ENCODE measurements at regions not wholly inside any gene's neighbourhood (a gene's known extent, or its start where the extent isn't known, plus 50 kb on each side); places are given as distances from the start of the nearest gene placed in this dataset.

- H3K4me1 ChIP-seq: no peaks in the 10 kb centered on the region
- no peaks in the 10 kb centered on the region for H3K9me3 ChIP-seq
- intact Hi-C loops (cut with micrococcal nuclease; ENCODE audit: unreplicated experiment): no loop called here
- no peak for TF ChIP-seq CTCF (IDR thresholded peaks at IDR 0.05; ENCODE audit: insufficient read depth in 1 of 2, low read depth in 1 of 2, low read length in 1 of 2, severe bottlenecking in 1 of 2, unreplicated experiment in 1 of 2)
- ChIA-PET CTCF (no interaction called here), POLR2A (no interaction called here)
- Mint-ChIP-seq H3K9me3 (ENCODE audit: unreplicated experiment) (no peaks in the 10 kb centered on the region), H3K27me3 (ENCODE audit: insufficient read depth, unreplicated experiment) (no peaks in the 10 kb centered on the region), H3K4me3 (ENCODE audit: unreplicated experiment) (no peak overlapping the region), H3K27ac (ENCODE audit: unreplicated experiment) (no peak overlapping the region), H3K4me1 (ENCODE audit: low read depth, unreplicated experiment) (no peaks in the 10 kb centered on the region), H3K36me3 (ENCODE audit: insufficient read depth, unreplicated experiment) (no peaks in the 10 kb centered on the region)
- DNase-seq: no peak
- no TSS peak for BruUV-seq (replicated peaks)
- no peaks in the 10 kb centered on the region for H3K27me3 ChIP-seq (replicated peaks; ENCODE audit: control insufficient read depth, insufficient read depth, low read length)
- H3K36me3 ChIP-seq (ENCODE audit: control insufficient read depth, insufficient read depth, low read length): no peaks in the 10 kb centered on the region
- no peak overlapping the region for H3K4me3 ChIP-seq (ENCODE audit: low read depth, low read length)
Observed at GRCh38 chr13:106810069-106810468, 242.1 kb upstream of the ARGLU1 start.

- no peaks in the 10 kb centered on the region for H3K4me1 ChIP-seq
- Mint-ChIP-seq H3K27ac (ENCODE audit: unreplicated experiment) (no peak overlapping the region), H3K4me3 (ENCODE audit: unreplicated experiment) (no peak overlapping the region), H3K4me1 (ENCODE audit: low read depth, unreplicated experiment) (no peaks in the 10 kb centered on the region), H3K36me3 (ENCODE audit: insufficient read depth, unreplicated experiment) (no peaks in the 10 kb centered on the region), H3K27me3 (ENCODE audit: insufficient read depth, unreplicated experiment) (no peaks in the 10 kb centered on the region), H3K9me3 (ENCODE audit: unreplicated experiment) (no peaks in the 10 kb centered on the region)
- H3K36me3 ChIP-seq (ENCODE audit: control insufficient read depth, insufficient read depth, low read length): no peaks in the 10 kb centered on the region
- no TSS peak for BruUV-seq (replicated peaks)
- H3K4me3 ChIP-seq (ENCODE audit: low read depth, low read length): no peak overlapping the region
- no peaks in the 10 kb centered on the region for H3K9me3 ChIP-seq
- CTCF ChIA-PET: no interaction called here
- TF ChIP-seq CTCF (IDR thresholded peaks at IDR 0.05; ENCODE audit: insufficient read depth in 1 of 2, low read depth in 1 of 2, low read length in 1 of 2, severe bottlenecking in 1 of 2, unreplicated experiment in 1 of 2): no peak
- intact Hi-C loops (cut with micrococcal nuclease; ENCODE audit: unreplicated experiment): no loop called here
- POLR2A ChIA-PET: no interaction called here
- no peaks in the 10 kb centered on the region for H3K27me3 ChIP-seq (replicated peaks; ENCODE audit: control insufficient read depth, insufficient read depth, low read length)
- no peak for DNase-seq
Observed at GRCh38 chr13:106804991-106805390, 237.1 kb upstream of the ARGLU1 start.

- Mint-ChIP-seq H3K27ac (ENCODE audit: unreplicated experiment) (no peak overlapping the region), H3K4me1 (ENCODE audit: low read depth, unreplicated experiment) (no peaks in the 10 kb centered on the region), H3K27me3 (ENCODE audit: insufficient read depth, unreplicated experiment) (no peaks in the 10 kb centered on the region), H3K36me3 (ENCODE audit: insufficient read depth, unreplicated experiment) (no peaks in the 10 kb centered on the region), H3K9me3 (ENCODE audit: unreplicated experiment) (no peaks in the 10 kb centered on the region), H3K4me3 (ENCODE audit: unreplicated experiment) (no peak overlapping the region)
- BruUV-seq (replicated peaks): no TSS peak
- Histone ChIP-seq H3K9me3 (no peaks in the 10 kb centered on the region), H3K36me3 (ENCODE audit: control insufficient read depth, insufficient read depth, low read length) (no peaks in the 10 kb centered on the region), H3K4me3 (ENCODE audit: low read depth, low read length) (no peak overlapping the region), H3K4me1 (no peaks in the 10 kb centered on the region), H3K27me3 (replicated peaks; ENCODE audit: control insufficient read depth, insufficient read depth, low read length) (no peaks in the 10 kb centered on the region)
- DNase-seq: no peak
- TF ChIP-seq CTCF (IDR thresholded peaks at IDR 0.05; ENCODE audit: insufficient read depth in 1 of 2, low read depth in 1 of 2, low read length in 1 of 2, severe bottlenecking in 1 of 2, unreplicated experiment in 1 of 2): no peak
- intact Hi-C loops (cut with micrococcal nuclease; ENCODE audit: unreplicated experiment): no loop called here
- ChIA-PET POLR2A (no interaction called here), CTCF (interaction anchor here (0.6 kb wide), 1 partner anchor 321 kb away, joined by 4 read pairs; no protein-coding TSS in a partner anchor)
Observed at GRCh38 chr13:106802917-106803316, 235.0 kb upstream of the ARGLU1 start.
